Osteocyte (in vitro differentiated cells): ENCODE measurements at regions not wholly inside any gene's neighbourhood (a gene's known extent, or its start where the extent isn't known, plus 50 kb on each side); places are given as distances from the start of the nearest gene placed in this dataset.

Experiments
- DNase-seq: peaks from one replicate; pipeline ENCODE4 v3.0.0; 2021; ENCODE audit warnings: mixed read lengths; ENCODE audit not compliant: unreplicated experiment; ENCODE audit errors: extremely low spot score
- H3K27ac Mint-ChIP-seq: one replicate; pipeline ENCODE4 v1.8.0; 2021; ENCODE audit warnings: mild to moderate bottlenecking, mixed read lengths; ENCODE audit not compliant: unreplicated experiment
- H3K27me3 Mint-ChIP-seq: one replicate; pipeline ENCODE4 v1.8.0; 2021; ENCODE audit warnings: mixed read lengths; ENCODE audit not compliant: unreplicated experiment
- H3K36me3 Mint-ChIP-seq: one replicate; pipeline ENCODE4 v1.8.0; 2021; ENCODE audit warnings: mixed read lengths; ENCODE audit not compliant: unreplicated experiment
- H3K4me1 Mint-ChIP-seq: one replicate; pipeline ENCODE4 v1.8.0; 2021; ENCODE audit warnings: mixed read lengths; ENCODE audit not compliant: unreplicated experiment
- H3K4me3 Mint-ChIP-seq: one replicate; pipeline ENCODE4 v1.8.0; 2021; ENCODE audit warnings: mild to moderate bottlenecking, moderate library complexity, mixed read lengths; ENCODE audit not compliant: unreplicated experiment
- H3K9me3 Mint-ChIP-seq: one replicate; pipeline ENCODE4 v1.8.0; 2021; ENCODE audit warnings: mixed read lengths; ENCODE audit not compliant: unreplicated experiment
- CTCF ChIP-seq: fragments of 200-600 bp; sonication (generic); IDR thresholded peaks from 2 replicates; pipeline ENCODE4 v1.5.0; 2021; ENCODE audit warnings: antibody characterized with exemption, mild to moderate bottlenecking, moderate library complexity

GRCh38 chr10:128310971-128311658, 184.9 kb upstream of the MKI67 start:
- DNase-seq, result no peak
- H3K27me3 Mint-ChIP-seq, result no peaks in the 10 kb centered on the region
- no peak overlapping the region for H3K27ac Mint-ChIP-seq
- no peaks in the 10 kb centered on the region for H3K36me3 Mint-ChIP-seq
- peaks cover 19% of the 10 kb centered on the region for H3K9me3 Mint-ChIP-seq
- H3K4me3 Mint-ChIP-seq, result no peak overlapping the region
- no peaks in the 10 kb centered on the region for H3K4me1 Mint-ChIP-seq
- TF ChIP-seq CTCF, result no peak

DNA sequence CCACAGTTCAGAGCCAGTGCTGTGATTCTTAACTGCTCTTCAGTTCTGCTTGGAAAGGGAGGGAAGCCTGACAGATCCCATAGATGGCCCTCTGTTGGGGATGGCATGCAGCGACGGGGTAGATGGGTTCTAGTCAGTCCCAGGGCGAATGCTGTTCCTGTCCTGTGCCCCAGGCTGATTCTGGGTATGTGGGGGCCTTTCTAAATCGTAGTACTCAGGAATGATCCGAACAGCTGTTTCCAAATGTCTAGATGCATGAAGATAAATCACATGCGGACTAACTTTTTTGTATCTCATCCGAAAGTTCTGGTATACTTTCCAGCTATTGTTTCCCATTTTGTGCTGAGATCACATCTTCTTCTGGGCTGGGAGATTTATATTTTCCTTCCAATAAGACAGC, 186.0 kb upstream of the MKI67 start:
- H3K4me1 Mint-ChIP-seq, result no peaks in the 10 kb centered on the region
- H3K27me3 Mint-ChIP-seq, result no peaks in the 10 kb centered on the region
- H3K36me3 Mint-ChIP-seq, result no peaks in the 10 kb centered on the region
- no peak overlapping the region for H3K27ac Mint-ChIP-seq
- no peak overlapping the region for H3K4me3 Mint-ChIP-seq
- DNase-seq, result peak; percentile 59
- TF ChIP-seq CTCF, result no peak
- peaks cover 20% of the 10 kb centered on the region for H3K9me3 Mint-ChIP-seq

DNA sequence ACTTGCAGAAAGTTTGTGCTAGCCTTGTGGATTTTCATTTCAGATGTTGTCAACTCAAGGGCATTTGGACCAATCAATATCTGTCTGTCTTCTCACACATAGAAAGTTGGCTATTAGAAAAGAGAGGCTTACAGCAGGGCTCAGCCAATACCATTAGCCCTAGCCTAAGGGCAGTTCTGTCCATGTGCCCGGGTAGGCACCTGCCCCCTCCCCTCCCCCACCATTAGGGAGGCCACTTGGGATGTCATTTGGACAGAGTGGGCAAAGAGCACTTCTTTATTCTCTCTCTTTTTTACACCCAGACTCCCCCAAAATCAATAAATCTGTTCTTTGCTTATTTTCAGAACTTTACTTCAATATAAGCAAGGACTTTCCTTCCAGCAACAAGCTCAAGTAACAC, 188.5 kb upstream of the MKI67 start:
- H3K4me1 Mint-ChIP-seq, result no peaks in the 10 kb centered on the region
- TF ChIP-seq CTCF, result no peak
- DNase-seq, result peak; percentile 63
- H3K27me3 Mint-ChIP-seq, result no peaks in the 10 kb centered on the region
- H3K27ac Mint-ChIP-seq, result no peak overlapping the region
- peaks cover 15% of the 10 kb centered on the region for H3K9me3 Mint-ChIP-seq
- no peaks in the 10 kb centered on the region for H3K36me3 Mint-ChIP-seq
- H3K4me3 Mint-ChIP-seq, result no peak overlapping the region

GRCh38 chr10:128316121-128316726, 190.0 kb upstream of the MKI67 start:
- H3K9me3 Mint-ChIP-seq, result peaks cover 15% of the 10 kb centered on the region
- no peak overlapping the region for H3K27ac Mint-ChIP-seq
- no peaks in the 10 kb centered on the region for H3K27me3 Mint-ChIP-seq
- no peaks in the 10 kb centered on the region for H3K36me3 Mint-ChIP-seq
- no peak for TF ChIP-seq CTCF
- DNase-seq, result peak; percentile 51
- no peak overlapping the region for H3K4me3 Mint-ChIP-seq
- no peaks in the 10 kb centered on the region for H3K4me1 Mint-ChIP-seq

DNA sequence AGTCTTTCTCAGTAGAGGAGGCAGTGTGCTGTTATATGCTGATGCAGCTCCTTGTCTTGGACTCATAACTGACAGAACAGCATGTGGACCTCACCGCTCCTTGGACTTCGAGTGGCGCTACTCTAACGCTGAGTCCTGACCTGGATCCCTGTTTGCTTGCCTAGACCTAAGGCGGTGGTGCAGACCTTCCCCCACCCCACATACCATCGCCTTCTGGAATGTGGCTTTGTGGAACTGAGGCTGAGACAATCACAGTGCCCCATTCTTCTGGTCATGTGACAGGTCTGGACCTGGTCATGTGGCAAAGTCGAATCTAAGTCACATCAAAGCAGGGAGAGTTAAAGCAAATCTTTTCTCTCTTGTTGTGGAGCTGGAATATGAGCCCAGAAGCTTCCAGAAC, 190.7 kb upstream of the MKI67 start:
- no peak overlapping the region for H3K4me3 Mint-ChIP-seq
- TF ChIP-seq CTCF, result no peak
- H3K9me3 Mint-ChIP-seq, result peaks cover 18% of the 10 kb centered on the region
- H3K4me1 Mint-ChIP-seq, result no peaks in the 10 kb centered on the region
- DNase-seq, result peak; percentile 63
- H3K27ac Mint-ChIP-seq, result no peak overlapping the region
- no peaks in the 10 kb centered on the region for H3K36me3 Mint-ChIP-seq
- no peaks in the 10 kb centered on the region for H3K27me3 Mint-ChIP-seq
